ENCODE measurements at regions not wholly inside any gene's neighbourhood (a gene's known extent, or its start where the extent isn't known, plus 50 kb on each side); places are given as distances from the start of the nearest gene placed in this dataset.
"Not testable (repeated sequence)": the region's sequence is repeated elsewhere in the genome, so short reads cannot be mapped to it uniquely, and the experiment has no call there.

DNA sequence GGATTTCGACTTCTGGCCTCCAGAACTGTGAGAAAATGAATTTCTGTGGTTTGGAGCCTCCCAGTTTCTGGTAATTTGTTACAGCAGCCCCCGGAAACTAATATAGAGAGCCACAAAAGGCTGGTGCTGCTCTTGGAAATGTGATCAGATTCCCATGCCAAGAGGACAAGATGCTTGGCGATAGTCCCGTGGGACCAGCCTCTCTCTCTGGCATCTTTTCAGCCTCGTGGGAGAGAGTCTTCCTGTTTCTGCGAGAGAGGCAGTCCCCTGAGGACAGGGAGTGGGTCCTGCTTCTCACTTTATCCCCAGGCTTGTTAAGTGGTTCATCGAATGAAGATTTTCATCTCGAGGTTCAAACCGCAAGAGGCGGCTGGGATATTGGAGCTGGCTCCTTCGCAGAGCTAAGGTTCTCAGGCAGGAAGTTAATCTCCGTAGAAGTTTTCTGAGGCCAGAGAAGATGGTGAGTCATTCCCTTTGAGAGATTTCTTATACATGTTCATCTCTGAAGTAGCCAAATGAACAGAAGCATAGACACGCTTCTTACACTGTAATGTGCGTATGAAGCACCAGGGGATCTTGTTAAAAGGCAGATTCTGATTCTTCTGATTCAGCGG, 211.6 kb upstream of the SDK2 start:
- in situ Hi-C loops (cut with HindIII; ENCODE audit: low pct_unique_long_range_greater_than_20kb, low sequenced_read_pairs), result no loop called here

DNA sequence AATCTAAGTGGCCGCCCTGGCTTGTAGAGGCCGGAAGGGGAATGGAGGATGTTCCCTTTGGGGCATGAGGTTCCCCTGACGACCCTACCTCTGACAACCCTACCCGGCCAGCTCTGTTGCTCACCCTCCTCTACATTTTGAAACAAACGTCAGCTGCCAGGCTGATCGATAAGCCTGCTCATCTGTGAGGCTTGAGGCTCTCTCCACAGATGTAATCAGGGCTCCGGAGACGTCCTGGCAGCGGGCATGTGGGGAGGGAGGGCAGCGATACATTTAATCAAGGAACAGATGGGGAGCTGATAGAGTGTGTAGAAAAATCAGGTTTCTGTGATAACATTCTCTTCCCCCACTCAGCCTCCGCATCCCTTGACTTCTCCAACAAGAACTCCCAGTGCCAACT, 212.3 kb upstream of the SDK2 start:
- no peak for ATAC-seq
- intact Hi-C loops (cut with micrococcal nuclease; ENCODE audit: unreplicated experiment), result no loop called here
- ChIA-PET CTCF (no interaction called here), POLR2A (no interaction called here)
- Histone ChIP-seq H3K27ac (ENCODE audit: low read length) (no peak overlapping the region), H3K9me3 (ENCODE audit: control insufficient read depth, insufficient read depth, low read depth, low read length) (peaks cover 3% of the 10 kb centered on the region; the same call in 1 of the 2 replicates), H3K4me3 (ENCODE audit: low read depth in 2 of 2, low read length in 2 of 2) (no peak overlapping the region), H3K4me1 (ENCODE audit: control insufficient read depth, insufficient read depth, low read length) (no peaks in the 10 kb centered on the region), H3K36me3 (ENCODE audit: control insufficient read depth, insufficient read depth, low read length) (no peaks in the 10 kb centered on the region), H3K27me3 (ENCODE audit: control insufficient read depth, insufficient read depth, low read length) (peaks cover 2% of the 10 kb centered on the region; the same call in 1 of the 2 replicates)
- no TSS peak for BruUV-seq (replicated peaks)
- DNase-seq (ENCODE audit: low read depth, low spot score), result no peak
- in situ Hi-C loops (cut with HindIII; ENCODE audit: low pct_unique_long_range_greater_than_20kb, low sequenced_read_pairs), result no loop called here
- TF ChIP-seq TCF7L2 (IDR thresholded peaks at IDR 0.05; ENCODE audit: low read depth, low read length), result no peak
- no peak for TF ChIP-seq SIN3A (IDR thresholded peaks at IDR 0.05; ENCODE audit: borderline replicate concordance, insufficient read depth, low read depth, low read length)
- no peak for TF ChIP-seq CTCF (IDR thresholded peaks at IDR 0.05)

More for the DNA sequence above, 211.6 kb upstream of the SDK2 start:
- Histone ChIP-seq H3K27ac (ENCODE audit: low read length) (no peak overlapping the region), H3K27me3 (ENCODE audit: control insufficient read depth, insufficient read depth, low read length) (peaks cover 2% of the 10 kb centered on the region; the same call in 1 of the 2 replicates), H3K9me3 (ENCODE audit: control insufficient read depth, insufficient read depth, low read depth, low read length) (peaks cover 3% of the 10 kb centered on the region; the same call in 1 of the 2 replicates), H3K4me3 (ENCODE audit: low read depth in 2 of 2, low read length in 2 of 2) (no peak overlapping the region), H3K36me3 (ENCODE audit: control insufficient read depth, insufficient read depth, low read length) (no peaks in the 10 kb centered on the region), H3K4me1 (ENCODE audit: control insufficient read depth, insufficient read depth, low read length) (no peaks in the 10 kb centered on the region)
- DNase-seq (ENCODE audit: low read depth, low spot score), result no peak
- ChIA-PET CTCF (no interaction called here), POLR2A (no interaction called here)
- ATAC-seq, result no peak
- intact Hi-C loops (cut with micrococcal nuclease; ENCODE audit: unreplicated experiment), result no loop called here
- BruUV-seq (replicated peaks), result no TSS peak
- TF ChIP-seq CTCF (IDR thresholded peaks at IDR 0.05), result no peak
- TF ChIP-seq POLR2AphosphoS5 (IDR thresholded peaks at IDR 0.05; ENCODE audit: low read depth, low read length), result no peak
- no peak for TF ChIP-seq TCF7L2 (IDR thresholded peaks at IDR 0.05; ENCODE audit: low read depth, low read length)
- TF ChIP-seq SIN3A (IDR thresholded peaks at IDR 0.05; ENCODE audit: borderline replicate concordance, insufficient read depth, low read depth, low read length), result no peak
- no peak for TF ChIP-seq REST (IDR thresholded peaks at IDR 0.05; ENCODE audit: insufficient read depth in 1 of 2, low read depth in 2 of 2, low read length in 1 of 2)

DNA sequence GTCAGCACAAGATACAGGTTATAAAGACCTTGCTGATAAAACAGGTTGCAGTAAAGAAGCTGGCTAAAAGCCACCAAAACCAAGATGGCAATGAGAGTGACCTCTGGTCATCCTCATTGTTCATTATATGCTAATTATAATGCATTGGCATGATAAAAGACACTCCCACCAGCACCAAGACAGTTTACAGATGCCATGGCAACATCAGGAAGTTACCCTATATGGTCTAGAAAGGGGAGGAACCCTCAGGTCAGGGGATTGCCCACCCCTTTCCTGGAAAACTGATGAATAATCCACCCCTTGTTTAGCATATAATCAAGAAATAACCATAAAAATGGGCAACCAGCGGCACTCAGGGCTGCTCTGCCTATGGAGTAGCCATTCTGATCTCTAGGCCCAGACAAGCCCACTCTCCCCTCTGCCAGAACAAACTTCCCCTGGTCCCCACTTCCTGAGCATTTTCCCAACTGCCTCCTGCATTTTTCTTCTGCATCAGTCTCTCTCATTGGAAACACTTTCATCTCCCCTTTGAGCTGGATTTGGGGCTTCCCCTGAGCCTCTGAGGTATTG, 215.3 kb upstream of the SDK2 start:
- ATAC-seq; H3K4me3 ChIP-seq (ENCODE audit: low read depth in 2 of 2, low read length in 2 of 2); H3K4me1 ChIP-seq (ENCODE audit: control insufficient read depth, insufficient read depth, low read length); H3K27me3 ChIP-seq (ENCODE audit: control insufficient read depth, insufficient read depth, low read length); BruUV-seq (replicated peaks); DNase-seq (ENCODE audit: low read depth, low spot score); intact Hi-C loops (cut with micrococcal nuclease; ENCODE audit: unreplicated experiment); H3K27ac ChIP-seq (ENCODE audit: low read length); POLR2A ChIA-PET; in situ Hi-C loops (cut with HindIII; ENCODE audit: low pct_unique_long_range_greater_than_20kb, low sequenced_read_pairs); CTCF ChIA-PET; H3K9me3 ChIP-seq (ENCODE audit: control insufficient read depth, insufficient read depth, low read depth, low read length); H3K36me3 ChIP-seq (ENCODE audit: control insufficient read depth, insufficient read depth, low read length): not testable (repeated sequence)

Data from Panc1 (cell line).